Retinal pigment epithelial cell (primary cell): ENCODE measurements at regions not wholly inside any gene's neighbourhood (a gene's known extent, or its start where the extent isn't known, plus 50 kb on each side); places are given as distances from the start of the nearest gene placed in this dataset.
"Not testable (repeated sequence)": the region's sequence is repeated elsewhere in the genome, so short reads cannot be mapped to it uniquely, and the experiment has no call there.

ENCODE experiments used
- DNase-seq: peaks from one replicate; pipeline ENCODE4 v3.0.0-alpha.2; 2010; ENCODE audit warnings: low read depth
- H3K4me3 ChIP-seq: 2 replicates; pipeline ENCODE4 v1.5.1; 2011; ENCODE audit warnings: mild to moderate bottlenecking, low read length, control low read depth, moderate library complexity
- CTCF ChIP-seq: conservative IDR thresholded peaks from 2 replicates; pipeline ENCODE4 v1.5.1; 2011; ENCODE audit warnings: low read depth, low read length, control low read depth, inconsistent platforms

DNA sequence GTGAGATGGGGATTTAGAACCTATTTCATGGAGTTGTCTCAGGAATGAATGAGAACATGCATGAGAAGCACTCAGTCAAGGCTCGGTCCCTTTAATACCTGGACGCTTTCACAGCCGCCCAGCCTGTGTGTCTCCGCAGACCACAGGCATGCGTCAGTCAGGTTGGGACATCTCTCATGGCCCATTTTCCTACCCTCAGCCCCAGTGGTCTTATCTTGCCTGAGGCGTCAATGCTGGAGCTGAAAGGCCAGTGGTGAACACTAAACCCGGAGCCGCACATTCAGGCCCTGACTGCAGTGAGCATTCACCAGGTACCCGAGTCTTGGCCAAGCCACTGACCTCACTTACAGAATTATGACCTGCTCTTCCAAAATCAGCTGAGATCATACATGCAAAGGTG lies 263.2 kb upstream of the RAB4A start:
- no peak for TF ChIP-seq CTCF
- DNase-seq = no peak
- no peak overlapping the region for H3K4me3 ChIP-seq

- not testable (repeated sequence) for H3K4me3 ChIP-seq, DNase-seq
Measured at GRCh38 chr1:229008347-229008746, 262.6 kb upstream of the RAB4A start.

GRCh38 chr1:229011022-229011421 lies 259.9 kb upstream of the RAB4A start:
- H3K4me3 ChIP-seq = no peak overlapping the region
- TF ChIP-seq CTCF = no peak
- no peak for DNase-seq

GRCh38 chr1:229012823-229013222 lies 258.1 kb upstream of the RAB4A start:
- TF ChIP-seq CTCF = no peak
- H3K4me3 ChIP-seq = no peak overlapping the region
- DNase-seq = no peak

DNA sequence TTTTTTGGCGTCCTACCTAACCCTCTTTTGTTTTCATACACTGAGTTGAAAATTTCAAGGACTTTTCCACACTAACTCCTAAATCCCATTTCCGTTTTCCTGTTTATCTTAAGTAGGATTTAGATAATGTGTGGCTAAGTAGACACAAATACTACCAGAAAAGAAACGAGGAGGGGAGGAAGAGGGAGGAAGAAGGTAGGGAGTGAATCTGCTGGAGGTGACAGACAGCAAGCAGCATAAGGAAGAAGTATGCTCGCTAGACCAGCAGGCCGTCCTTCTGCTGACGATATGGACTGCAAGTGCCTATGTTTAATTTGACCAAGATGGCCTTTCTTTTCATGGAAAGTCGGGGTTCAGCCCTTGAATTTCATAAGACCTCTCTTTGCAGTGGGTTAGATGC lies 256.9 kb upstream of the RAB4A start:
- no peak overlapping the region for H3K4me3 ChIP-seq
- DNase-seq = no peak
- no peak for TF ChIP-seq CTCF

DNA sequence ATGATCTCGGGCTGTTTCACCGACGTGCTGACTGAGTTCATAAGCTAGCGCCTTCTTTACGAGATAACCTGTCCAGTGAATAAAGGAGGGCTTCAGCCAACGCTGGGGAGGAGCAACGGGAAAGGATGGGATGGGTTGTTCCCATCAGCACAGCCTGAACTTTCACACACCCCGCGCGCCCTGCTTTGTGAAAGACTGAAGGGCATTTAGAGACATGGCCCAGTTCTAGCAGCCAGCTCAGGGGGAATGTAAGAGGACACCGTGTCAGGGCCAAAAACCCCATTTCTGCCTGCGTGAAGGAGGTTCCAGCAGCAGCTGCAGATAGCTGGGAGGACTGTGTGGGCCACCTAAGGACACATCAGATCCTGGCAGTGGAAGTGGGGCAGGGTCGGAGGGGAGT lies 255.1 kb upstream of the RAB4A start:
- TF ChIP-seq CTCF = no peak

DNA sequence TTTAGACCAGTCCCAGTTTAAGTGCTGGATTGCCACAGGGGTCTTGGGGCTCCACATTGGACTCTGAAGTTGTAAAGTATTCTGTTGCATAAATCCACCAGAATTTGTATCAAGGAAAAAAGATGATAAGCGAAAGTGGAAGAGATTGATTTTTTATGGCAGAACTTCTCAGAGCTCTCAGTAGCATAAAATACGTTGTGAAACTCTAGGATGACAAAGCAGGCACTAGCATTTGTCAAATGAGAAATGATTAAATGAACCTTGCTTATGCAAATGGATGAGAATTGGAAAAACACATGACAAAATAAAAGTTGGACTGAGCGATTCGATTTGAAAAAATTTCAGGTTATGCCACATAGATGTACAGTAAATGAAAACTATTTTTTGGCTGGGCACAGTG lies 253.8 kb upstream of the RAB4A start:
- no peak for TF ChIP-seq CTCF
- no peak overlapping the region for H3K4me3 ChIP-seq
- DNase-seq = no peak

More for the DNA sequence above, 255.1 kb upstream of the RAB4A start:
- no peak for DNase-seq
- no peak overlapping the region for H3K4me3 ChIP-seq

GRCh38 chr1:229018674-229019295 lies 252.1 kb upstream of the RAB4A start:
- DNase-seq = no peak
- TF ChIP-seq CTCF = no peak
- H3K4me3 ChIP-seq = no peak overlapping the region
